Stimulated activated naive CD4-positive, alpha-beta T cell treated with Interleukin-2 at 50 U/mL for 16 hours (primary cell): ENCODE measurements at regions not wholly inside any gene's neighbourhood (a gene's known extent, or its start where the extent isn't known, plus 50 kb on each side); places are given as distances from the start of the nearest gene placed in this dataset.

Experiments
- DNase-seq: peaks from one replicate; lab custom pipeline; 2025; lab: John Stamatoyannopoulos, UW

DNA sequence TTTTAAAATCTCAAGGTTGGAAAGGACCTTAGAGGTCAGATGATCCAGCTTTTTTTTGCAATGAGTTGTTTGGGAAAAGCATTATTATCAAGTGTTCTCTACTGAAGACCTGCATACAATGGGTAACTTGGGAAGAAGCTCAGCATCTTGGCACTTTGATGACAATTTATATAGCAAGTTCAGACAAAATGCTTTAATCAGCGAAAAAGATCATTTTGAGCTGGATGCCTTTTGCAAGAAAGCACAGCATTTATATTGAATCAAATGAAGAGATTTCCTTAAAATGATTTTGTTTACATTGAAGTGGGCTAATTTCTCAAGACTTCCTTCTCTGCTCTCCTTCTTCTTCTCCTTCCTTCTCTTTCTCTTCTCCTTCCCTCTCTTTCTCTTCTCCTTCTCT, 796.4 kb upstream of the CDH2 start:
- DNase-seq: no peak

GRCh38 chr18:28972333-28972907, 795.5 kb upstream of the CDH2 start:
- DNase-seq: no peak

GRCh38 chr18:28963481-28963880, 786.6 kb upstream of the CDH2 start:
- no peak for DNase-seq

- DNase-seq: no peak
Measured at GRCh38 chr18:28961669-28962228, 784.8 kb upstream of the CDH2 start.

GRCh38 chr18:28960146-28960545, 783.2 kb upstream of the CDH2 start:
- DNase-seq: no peak

- no peak for DNase-seq
Measured at GRCh38 chr18:28952339-28952738, 775.4 kb upstream of the CDH2 start.

GRCh38 chr18:28947900-28948299, 771.0 kb upstream of the CDH2 start:
- DNase-seq: no peak

GRCh38 chr18:28946471-28946870, 769.5 kb upstream of the CDH2 start:
- no peak for DNase-seq

DNA sequence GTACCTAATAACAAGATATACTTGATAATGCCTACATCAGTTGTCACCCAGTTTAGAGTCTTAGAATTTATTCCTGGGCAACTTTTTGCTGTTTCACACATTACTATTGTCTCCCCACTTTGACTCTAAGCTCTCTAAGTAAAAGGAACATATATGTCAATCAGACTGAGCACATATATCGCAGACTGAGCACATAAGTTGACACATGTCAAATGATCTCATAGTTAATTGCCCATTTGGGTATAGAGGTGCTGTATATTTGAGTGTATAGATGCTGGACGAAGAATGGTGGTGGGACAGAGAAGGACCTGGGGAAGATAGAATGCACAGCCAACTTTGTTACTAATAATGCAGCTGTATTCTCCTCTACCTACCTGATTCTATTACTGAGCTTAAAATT, 746.0 kb upstream of the CDH2 start:
- no peak for DNase-seq

DNA sequence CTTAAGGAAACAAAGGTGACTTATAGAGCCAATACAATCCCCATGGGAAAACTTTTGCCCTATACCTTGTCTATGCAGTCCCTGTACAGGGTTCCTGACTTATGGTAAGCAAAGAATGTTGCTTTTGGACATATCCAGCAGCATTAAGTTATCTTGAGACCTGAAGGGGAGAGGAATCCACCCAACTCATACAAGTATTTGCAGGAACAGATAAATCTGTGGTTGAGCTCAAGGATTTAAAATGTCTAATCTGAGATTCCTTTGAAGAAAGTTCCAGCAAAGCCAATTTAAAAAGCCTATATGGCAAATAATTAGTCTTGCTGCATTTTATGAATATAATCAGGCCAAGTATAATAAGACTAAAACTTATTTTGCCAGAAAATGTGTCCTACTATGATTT, 739.5 kb upstream of the CDH2 start:
- no peak for DNase-seq

DNA sequence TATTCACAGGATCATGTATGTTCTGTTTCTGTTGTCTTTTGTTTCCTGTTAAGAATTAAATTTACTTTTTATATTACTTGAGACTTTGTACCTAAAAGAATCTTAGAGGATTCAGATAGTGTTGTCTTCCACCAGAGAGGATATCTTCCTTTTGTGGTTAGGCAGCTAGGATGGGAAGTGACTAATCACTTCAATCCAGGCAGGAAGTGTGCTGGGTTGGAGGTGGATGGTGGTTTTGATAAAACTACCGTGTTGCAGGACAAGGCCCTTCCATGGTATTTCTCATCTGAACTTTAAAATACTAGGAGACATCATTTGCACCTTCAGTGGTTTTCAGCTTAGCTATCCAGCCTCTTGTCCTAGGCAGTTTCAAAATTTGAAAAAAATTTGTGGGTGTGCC, 728.6 kb upstream of the CDH2 start:
- no peak for DNase-seq

GRCh38 chr18:28904789-28905364, 727.9 kb upstream of the CDH2 start:
- DNase-seq: no peak

- DNase-seq: no peak
Measured at GRCh38 chr18:28903306-28903705, 726.4 kb upstream of the CDH2 start.

DNA sequence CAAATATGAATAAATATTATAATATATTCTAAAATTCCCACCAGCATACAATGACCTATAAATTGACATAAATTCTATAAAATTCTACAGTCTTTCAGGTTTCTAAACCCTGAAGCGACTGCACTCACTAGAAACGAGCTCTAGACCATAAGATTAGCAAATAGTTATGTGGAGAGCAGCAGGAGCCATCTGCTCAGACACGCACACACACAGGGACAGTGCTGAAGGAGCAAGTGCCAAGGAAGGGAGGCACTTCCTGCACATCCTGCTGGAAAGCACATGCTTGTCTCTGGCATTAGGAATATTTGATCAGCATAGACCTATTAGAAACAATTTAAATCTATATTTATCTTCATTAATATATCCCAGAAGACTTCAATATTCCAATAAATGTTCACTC, 713.9 kb upstream of the CDH2 start:
- DNase-seq: no peak

DNA sequence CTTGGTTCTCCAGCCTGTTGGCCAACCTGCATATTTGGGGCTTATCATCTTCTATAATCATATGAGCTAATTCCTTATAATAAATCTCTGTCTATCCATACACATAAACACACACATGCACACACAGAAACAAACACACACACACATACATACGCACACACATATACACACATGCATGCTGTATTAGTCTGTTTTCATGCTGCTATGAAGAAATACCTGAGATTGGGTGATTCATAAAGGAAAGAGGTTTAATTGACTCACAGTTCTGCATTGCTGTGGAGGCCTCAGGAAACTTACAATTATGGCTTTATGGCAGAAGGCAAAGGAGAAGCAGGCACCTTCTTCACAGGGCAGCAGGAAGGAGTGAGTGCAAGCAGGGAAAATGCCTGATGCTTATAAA, 707.4 kb upstream of the CDH2 start:
- DNase-seq: no peak

DNA sequence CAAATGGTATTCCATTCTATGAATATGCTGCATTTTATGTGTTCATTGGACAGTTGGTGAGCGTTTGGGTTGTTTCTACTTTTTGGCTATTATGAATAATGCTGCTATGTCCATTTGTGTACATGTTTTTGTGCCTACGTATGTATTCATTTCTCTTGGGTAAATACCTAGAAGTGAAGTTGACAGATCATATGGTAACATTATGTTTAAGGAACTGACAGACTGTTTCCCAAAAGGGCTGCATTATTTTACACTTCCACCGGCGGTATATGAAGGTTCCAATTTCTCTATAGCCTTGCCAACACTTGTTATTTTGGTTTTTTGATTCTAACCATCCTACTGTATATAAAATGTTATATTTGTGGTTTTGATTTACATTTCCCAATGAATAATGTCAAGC, 703.9 kb upstream of the CDH2 start:
- no peak for DNase-seq

DNA sequence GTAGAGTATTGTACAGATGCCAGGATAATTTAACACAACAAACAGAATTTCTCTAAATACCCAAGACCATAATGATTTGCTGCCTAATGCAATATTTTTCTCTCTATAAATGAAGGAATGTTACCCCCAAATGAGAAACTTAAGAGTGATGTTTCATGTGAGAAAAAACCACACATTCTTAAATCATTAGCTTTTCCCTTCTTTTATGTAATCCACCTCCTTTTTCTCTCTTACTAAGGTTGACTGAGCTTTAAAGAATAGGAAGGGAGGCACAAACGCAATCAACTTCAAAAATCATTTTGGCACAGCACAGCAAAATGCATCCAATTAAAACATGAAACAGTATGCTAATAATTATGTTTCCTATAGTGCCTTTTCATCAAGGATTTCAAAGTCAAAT, 698.1 kb upstream of the CDH2 start:
- no peak for DNase-seq

GRCh38 chr18:28863396-28863795, 686.5 kb upstream of the CDH2 start:
- no peak for DNase-seq

DNA sequence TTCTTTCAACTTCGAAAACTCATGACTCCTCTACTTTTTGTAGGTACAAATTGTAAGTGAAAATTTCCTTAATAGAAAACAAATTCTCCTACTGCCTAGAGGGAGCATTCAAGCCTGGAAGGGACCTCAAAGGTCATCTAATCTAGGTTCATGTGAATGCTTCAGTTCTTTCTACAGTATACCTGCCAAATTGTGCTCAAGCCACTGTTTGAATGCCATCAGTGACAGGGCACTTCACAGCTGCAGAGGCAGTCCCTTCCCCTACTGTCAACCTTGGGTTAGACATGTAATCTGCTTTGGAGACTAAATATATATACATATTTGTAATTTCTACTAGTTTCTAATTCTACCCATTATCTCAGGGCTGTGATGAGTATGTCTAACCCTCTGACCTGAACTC, 681.3 kb upstream of the CDH2 start:
- no peak for DNase-seq

DNA sequence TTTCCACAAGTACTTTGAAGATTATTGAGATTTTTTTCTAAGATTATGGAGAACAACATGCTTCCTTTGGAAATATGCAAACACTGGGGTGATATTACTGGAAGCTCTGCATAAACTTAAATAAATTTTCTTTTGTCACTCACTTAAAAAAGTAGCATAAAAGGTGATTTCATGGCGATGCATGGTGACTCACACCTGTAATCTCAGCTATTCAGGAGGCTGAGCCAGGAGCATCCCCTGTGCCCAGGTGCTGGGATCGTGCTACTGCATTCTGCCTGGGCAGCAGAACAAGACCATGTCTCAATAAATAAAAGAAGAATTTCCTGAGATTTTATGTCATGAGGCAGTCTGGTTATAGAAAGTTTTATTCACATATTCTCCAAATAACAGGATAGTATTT, 679.1 kb upstream of the CDH2 start:
- DNase-seq: no peak

GRCh38 chr18:28855524-28855923, 678.6 kb upstream of the CDH2 start:
- DNase-seq: no peak

DNA sequence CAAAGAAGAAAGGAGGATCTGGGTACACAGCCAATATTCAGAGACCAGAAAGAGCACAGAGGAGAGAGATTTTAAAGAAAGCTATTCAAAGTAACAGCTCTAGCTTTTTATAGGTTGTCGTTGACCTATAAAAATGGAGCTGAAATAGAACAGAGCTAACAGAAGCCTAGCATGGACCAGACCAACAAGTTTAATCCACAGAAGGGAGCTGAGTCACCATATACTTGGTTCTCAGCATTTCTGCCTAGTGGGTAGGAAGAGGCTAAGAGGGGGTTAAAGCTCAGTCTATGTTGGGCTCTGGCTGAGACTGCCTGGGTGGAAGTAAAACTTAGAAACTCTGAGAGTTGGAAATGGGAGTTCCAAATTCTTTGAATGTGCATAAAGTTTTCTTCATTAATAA, 678.0 kb upstream of the CDH2 start:
- no peak for DNase-seq

DNA sequence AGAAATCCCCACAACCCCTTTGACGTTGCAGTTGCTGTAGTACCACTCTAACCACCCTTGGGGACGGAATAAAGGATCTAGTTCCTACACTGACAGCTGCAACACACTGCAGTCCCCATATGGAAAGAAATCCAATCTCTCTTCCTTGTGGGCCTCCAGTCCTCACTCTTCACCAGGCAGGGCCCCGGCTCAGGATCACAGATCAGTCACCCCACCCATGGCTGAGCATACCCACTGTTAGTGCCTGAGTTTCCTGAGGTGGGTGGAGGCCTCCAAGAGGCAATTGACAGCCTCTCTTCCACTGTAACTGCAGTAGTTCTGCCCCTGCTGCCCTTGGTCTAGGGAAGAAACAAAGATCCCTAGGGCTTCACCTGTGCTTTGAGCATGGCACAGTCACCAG, 670.0 kb upstream of the CDH2 start:
- no peak for DNase-seq

- no peak for DNase-seq
Measured at GRCh38 chr18:28837100-28837499, 660.2 kb upstream of the CDH2 start.
